ENCODE measurements at regions not wholly inside any gene's neighbourhood (a gene's known extent, or its start where the extent isn't known, plus 50 kb on each side); places are given as distances from the start of the nearest gene placed in this dataset.
"Not testable (repeated sequence)": the region's sequence is repeated elsewhere in the genome, so short reads cannot be mapped to it uniquely, and the experiment has no call there.

GRCh38 chr3:5508860-5509259, 321.4 kb downstream of the EDEM1 start:
- not testable (repeated sequence) for H3K9me3 ChIP-seq (ENCODE audit: control insufficient read depth, insufficient read depth, low read length); H3K36me3 ChIP-seq (ENCODE audit: insufficient read depth, low read length); H3K9ac ChIP-seq (ENCODE audit: low read depth, low read length); H3K4me1 ChIP-seq (ENCODE audit: insufficient read depth, low read length)

- H3K9ac ChIP-seq (ENCODE audit: low read depth, low read length) = no peak overlapping the region
- no peaks in the 10 kb centered on the region; the same call in 1 of the 2 replicates for H3K9me3 ChIP-seq (ENCODE audit: control insufficient read depth, insufficient read depth, low read length)
- H3K36me3 ChIP-seq (ENCODE audit: insufficient read depth, low read length) = no peaks in the 10 kb centered on the region
- H3K4me1 ChIP-seq (ENCODE audit: insufficient read depth, low read length) = no peaks in the 10 kb centered on the region; the same call in 1 of the 2 replicates
Observed at GRCh38 chr3:5510300-5510699, 322.8 kb downstream of the EDEM1 start.

GRCh38 chr3:5517921-5518320, 330.4 kb downstream of the EDEM1 start:
- Histone ChIP-seq H3K4me1 (ENCODE audit: insufficient read depth, low read length) (no peaks in the 10 kb centered on the region), H3K9ac (ENCODE audit: low read depth, low read length) (no peak overlapping the region)

GRCh38 chr3:5520237-5520636, 332.7 kb downstream of the EDEM1 start:
- no peaks in the 10 kb centered on the region for H3K4me1 ChIP-seq (ENCODE audit: insufficient read depth, low read length)
- no peaks in the 10 kb centered on the region for H3K9me3 ChIP-seq (ENCODE audit: control insufficient read depth, insufficient read depth, low read length)
- H3K36me3 ChIP-seq (ENCODE audit: insufficient read depth, low read length) = no peaks in the 10 kb centered on the region
- no peak overlapping the region for H3K9ac ChIP-seq (ENCODE audit: low read depth, low read length)

More at GRCh38 chr3:5517921-5518320, 330.4 kb downstream of the EDEM1 start:
- Histone ChIP-seq H3K9me3 (ENCODE audit: control insufficient read depth, insufficient read depth, low read length) (no peaks in the 10 kb centered on the region), H3K36me3 (ENCODE audit: insufficient read depth, low read length) (no peaks in the 10 kb centered on the region)

GRCh38 chr3:5523125-5523524, 335.6 kb downstream of the EDEM1 start:
- no peaks in the 10 kb centered on the region for H3K36me3 ChIP-seq (ENCODE audit: insufficient read depth, low read length)
- no peaks in the 10 kb centered on the region for H3K4me1 ChIP-seq (ENCODE audit: insufficient read depth, low read length)
- H3K9me3 ChIP-seq (ENCODE audit: control insufficient read depth, insufficient read depth, low read length) = no peaks in the 10 kb centered on the region
- no peak overlapping the region for H3K9ac ChIP-seq (ENCODE audit: low read depth, low read length)

- no peaks in the 10 kb centered on the region for H3K4me1 ChIP-seq (ENCODE audit: insufficient read depth, low read length)
- H3K9me3 ChIP-seq (ENCODE audit: control insufficient read depth, insufficient read depth, low read length) = no peaks in the 10 kb centered on the region
- no peak overlapping the region for H3K9ac ChIP-seq (ENCODE audit: low read depth, low read length)
- H3K36me3 ChIP-seq (ENCODE audit: insufficient read depth, low read length) = no peaks in the 10 kb centered on the region
Observed at GRCh38 chr3:5531039-5531438, 343.5 kb downstream of the EDEM1 start.

- H3K9me3 ChIP-seq (ENCODE audit: control insufficient read depth, insufficient read depth, low read length) = no peaks in the 10 kb centered on the region
- no peaks in the 10 kb centered on the region for H3K4me1 ChIP-seq (ENCODE audit: insufficient read depth, low read length)
- H3K36me3 ChIP-seq (ENCODE audit: insufficient read depth, low read length) = no peaks in the 10 kb centered on the region
- H3K9ac ChIP-seq (ENCODE audit: low read depth, low read length) = no peak overlapping the region
Observed at GRCh38 chr3:5531741-5532290, 344.3 kb downstream of the EDEM1 start.

- no peak overlapping the region for H3K9ac ChIP-seq (ENCODE audit: low read depth, low read length)
- peaks cover 2% of the 10 kb centered on the region; the same call in 1 of the 2 replicates for H3K9me3 ChIP-seq (ENCODE audit: control insufficient read depth, insufficient read depth, low read length)
- H3K36me3 ChIP-seq (ENCODE audit: insufficient read depth, low read length) = no peaks in the 10 kb centered on the region
- H3K4me1 ChIP-seq (ENCODE audit: insufficient read depth, low read length) = no peaks in the 10 kb centered on the region
Observed at GRCh38 chr3:5540532-5540931, 353.0 kb downstream of the EDEM1 start.

GRCh38 chr3:5542472-5542871, 355.0 kb downstream of the EDEM1 start:
- H3K4me1 ChIP-seq (ENCODE audit: insufficient read depth, low read length) = no peaks in the 10 kb centered on the region
- H3K9ac ChIP-seq (ENCODE audit: low read depth, low read length) = no peak overlapping the region
- peaks cover 2% of the 10 kb centered on the region for H3K9me3 ChIP-seq (ENCODE audit: control insufficient read depth, insufficient read depth, low read length)
- H3K36me3 ChIP-seq (ENCODE audit: insufficient read depth, low read length) = no peaks in the 10 kb centered on the region

- Histone ChIP-seq H3K9ac (ENCODE audit: low read depth, low read length) (no peak overlapping the region), H3K4me1 (ENCODE audit: insufficient read depth, low read length) (no peaks in the 10 kb centered on the region), H3K36me3 (ENCODE audit: insufficient read depth, low read length) (no peaks in the 10 kb centered on the region), H3K9me3 (ENCODE audit: control insufficient read depth, insufficient read depth, low read length) (peaks cover 2% of the 10 kb centered on the region)
Observed at GRCh38 chr3:5543047-5543446, 355.5 kb downstream of the EDEM1 start.

GRCh38 chr3:5545719-5546118, 358.2 kb downstream of the EDEM1 start:
- Histone ChIP-seq H3K4me1 (ENCODE audit: insufficient read depth, low read length) (no peaks in the 10 kb centered on the region), H3K9ac (ENCODE audit: low read depth, low read length) (no peak overlapping the region), H3K9me3 (ENCODE audit: control insufficient read depth, insufficient read depth, low read length) (peaks cover 2% of the 10 kb centered on the region), H3K36me3 (ENCODE audit: insufficient read depth, low read length) (no peaks in the 10 kb centered on the region)

GRCh38 chr3:5553203-5553602, 365.7 kb downstream of the EDEM1 start:
- peaks cover 2% of the 10 kb centered on the region; the same call in 1 of the 2 replicates for H3K9me3 ChIP-seq (ENCODE audit: control insufficient read depth, insufficient read depth, low read length)
- no peak overlapping the region for H3K9ac ChIP-seq (ENCODE audit: low read depth, low read length)
- no peaks in the 10 kb centered on the region for H3K36me3 ChIP-seq (ENCODE audit: insufficient read depth, low read length)
- no peaks in the 10 kb centered on the region for H3K4me1 ChIP-seq (ENCODE audit: insufficient read depth, low read length)

GRCh38 chr3:5554245-5554747, 366.8 kb downstream of the EDEM1 start:
- no peaks in the 10 kb centered on the region for H3K36me3 ChIP-seq (ENCODE audit: insufficient read depth, low read length)

GRCh38 chr3:5560199-5560598, 372.7 kb downstream of the EDEM1 start:
- Histone ChIP-seq H3K36me3 (ENCODE audit: insufficient read depth, low read length) (no peaks in the 10 kb centered on the region), H3K9ac (ENCODE audit: low read depth, low read length) (no peak overlapping the region)

More at GRCh38 chr3:5554245-5554747, 366.8 kb downstream of the EDEM1 start:
- peaks cover 2% of the 10 kb centered on the region; the same call in 1 of the 2 replicates for H3K9me3 ChIP-seq (ENCODE audit: control insufficient read depth, insufficient read depth, low read length)
- H3K9ac ChIP-seq (ENCODE audit: low read depth, low read length) = no peak overlapping the region
- H3K4me1 ChIP-seq (ENCODE audit: insufficient read depth, low read length) = no peaks in the 10 kb centered on the region

GRCh38 chr3:5563537-5564277, 376.2 kb downstream of the EDEM1 start:
- Histone ChIP-seq H3K9ac (ENCODE audit: low read depth, low read length) (no peak overlapping the region), H3K36me3 (ENCODE audit: insufficient read depth, low read length) (no peaks in the 10 kb centered on the region), H3K4me1 (ENCODE audit: insufficient read depth, low read length) (no peaks in the 10 kb centered on the region), H3K9me3 (ENCODE audit: control insufficient read depth, insufficient read depth, low read length) (no peaks in the 10 kb centered on the region)

More at GRCh38 chr3:5560199-5560598, 372.7 kb downstream of the EDEM1 start:
- Histone ChIP-seq H3K4me1 (ENCODE audit: insufficient read depth, low read length) (no peaks in the 10 kb centered on the region), H3K9me3 (ENCODE audit: control insufficient read depth, insufficient read depth, low read length) (no peaks in the 10 kb centered on the region; the same call in 1 of the 2 replicates)
